ENCODE measurements at regions not wholly inside any gene's neighbourhood (a gene's known extent, or its start where the extent isn't known, plus 50 kb on each side); places are given as distances from the start of the nearest gene placed in this dataset.

- Histone ChIP-seq H3K9ac (ENCODE audit: low read length in 5 of 5) (no peak overlapping the region), H3K27me3 (ENCODE audit: control insufficient read depth in 5 of 5, insufficient read depth in 4 of 5, low read length in 5 of 5) (no peaks in the 10 kb centered on the region), H3K4me3 (ENCODE audit: low read depth in 1 of 5, low read length in 5 of 5) (no peak overlapping the region), H3K27ac (ENCODE audit: low read depth, low read length) (no peak overlapping the region), H3K9me3 (ENCODE audit: control insufficient read depth in 5 of 5, low read length in 5 of 5) (no peaks in the 10 kb centered on the region), H3K36me3 (ENCODE audit: control insufficient read depth in 5 of 5, insufficient read depth in 5 of 5, low read length in 5 of 5) (no peaks in the 10 kb centered on the region), H3K4me1 (ENCODE audit: control insufficient read depth in 5 of 5, insufficient read depth in 5 of 5, low read length in 5 of 5) (no peaks in the 10 kb centered on the region)
Measured at GRCh38 chr3:159693226-159693625, 295.4 kb upstream of the IL12A start.

GRCh38 chr3:159711560-159712333 is 276.9 kb upstream of the IL12A start:
- H3K27me3 ChIP-seq (ENCODE audit: control insufficient read depth in 5 of 5, insufficient read depth in 4 of 5, low read length in 5 of 5), result no peaks in the 10 kb centered on the region
- no peak overlapping the region for H3K4me3 ChIP-seq (ENCODE audit: low read depth in 1 of 5, low read length in 5 of 5)
- no peaks in the 10 kb centered on the region for H3K36me3 ChIP-seq (ENCODE audit: control insufficient read depth in 5 of 5, insufficient read depth in 5 of 5, low read length in 5 of 5)
- H3K4me1 ChIP-seq (ENCODE audit: control insufficient read depth in 5 of 5, insufficient read depth in 5 of 5, low read length in 5 of 5), result peaks cover 0 to 7% (median 2%) of the 10 kb centered on the region in 5 donors
- no peak overlapping the region for H3K27ac ChIP-seq (ENCODE audit: low read depth, low read length)
- peaks cover 0 to 9% (median 0%) of the 10 kb centered on the region in 5 donors for H3K9me3 ChIP-seq (ENCODE audit: control insufficient read depth in 5 of 5, low read length in 5 of 5)
- H3K9ac ChIP-seq (ENCODE audit: low read length in 5 of 5), result no peak overlapping the region

GRCh38 chr3:159721324-159721723 is 267.3 kb upstream of the IL12A start:
- H3K27ac ChIP-seq (ENCODE audit: low read depth, low read length), result no peak overlapping the region
- no peaks in the 10 kb centered on the region for H3K27me3 ChIP-seq (ENCODE audit: control insufficient read depth in 5 of 5, insufficient read depth in 4 of 5, low read length in 5 of 5)
- H3K9me3 ChIP-seq (ENCODE audit: control insufficient read depth in 5 of 5, low read length in 5 of 5), result no peaks in the 10 kb centered on the region
- H3K9ac ChIP-seq (ENCODE audit: low read length in 5 of 5), result no peak overlapping the region
- no peaks in the 10 kb centered on the region for H3K36me3 ChIP-seq (ENCODE audit: control insufficient read depth in 5 of 5, insufficient read depth in 5 of 5, low read length in 5 of 5)
- no peak overlapping the region for H3K4me3 ChIP-seq (ENCODE audit: low read depth in 1 of 5, low read length in 5 of 5)
- H3K4me1 ChIP-seq (ENCODE audit: control insufficient read depth in 5 of 5, insufficient read depth in 5 of 5, low read length in 5 of 5), result no peaks in the 10 kb centered on the region

- no peaks in the 10 kb centered on the region for H3K27me3 ChIP-seq (ENCODE audit: control insufficient read depth in 5 of 5, insufficient read depth in 4 of 5, low read length in 5 of 5)
- no peaks in the 10 kb centered on the region for H3K9me3 ChIP-seq (ENCODE audit: control insufficient read depth in 5 of 5, low read length in 5 of 5)
- H3K36me3 ChIP-seq (ENCODE audit: control insufficient read depth in 5 of 5, insufficient read depth in 5 of 5, low read length in 5 of 5), result no peaks in the 10 kb centered on the region
- H3K9ac ChIP-seq (ENCODE audit: low read length in 5 of 5), result no peak overlapping the region
- no peak overlapping the region for H3K4me3 ChIP-seq (ENCODE audit: low read depth in 1 of 5, low read length in 5 of 5)
- H3K27ac ChIP-seq (ENCODE audit: low read depth, low read length), result no peak overlapping the region
- no peaks in the 10 kb centered on the region for H3K4me1 ChIP-seq (ENCODE audit: control insufficient read depth in 5 of 5, insufficient read depth in 5 of 5, low read length in 5 of 5)
Measured at GRCh38 chr3:159723295-159723694, 265.3 kb upstream of the IL12A start.

- Histone ChIP-seq H3K27me3 (ENCODE audit: control insufficient read depth in 5 of 5, insufficient read depth in 4 of 5, low read length in 5 of 5) (no peaks in the 10 kb centered on the region), H3K27ac (ENCODE audit: low read depth, low read length) (no peak overlapping the region), H3K9ac (ENCODE audit: low read length in 5 of 5) (no peak overlapping the region), H3K36me3 (ENCODE audit: control insufficient read depth in 5 of 5, insufficient read depth in 5 of 5, low read length in 5 of 5) (no peaks in the 10 kb centered on the region), H3K9me3 (ENCODE audit: control insufficient read depth in 5 of 5, low read length in 5 of 5) (no peaks in the 10 kb centered on the region), H3K4me3 (ENCODE audit: low read depth in 1 of 5, low read length in 5 of 5) (no peak overlapping the region), H3K4me1 (ENCODE audit: control insufficient read depth in 5 of 5, insufficient read depth in 5 of 5, low read length in 5 of 5) (no peaks in the 10 kb centered on the region)
Measured at GRCh38 chr3:159724627-159725026, 264.0 kb upstream of the IL12A start.

- H3K9me3 ChIP-seq (ENCODE audit: control insufficient read depth in 5 of 5, low read length in 5 of 5), result no peaks in the 10 kb centered on the region
Measured at GRCh38 chr3:159726231-159726964, 262.2 kb upstream of the IL12A start.

GRCh38 chr3:159727506-159727905 is 261.1 kb upstream of the IL12A start:
- Histone ChIP-seq H3K9me3 (ENCODE audit: control insufficient read depth in 5 of 5, low read length in 5 of 5) (no peaks in the 10 kb centered on the region), H3K4me1 (ENCODE audit: control insufficient read depth in 5 of 5, insufficient read depth in 5 of 5, low read length in 5 of 5) (peaks cover 0 to 6% (median under 1%) of the 10 kb centered on the region in 5 donors), H3K27ac (ENCODE audit: low read depth, low read length) (no peak overlapping the region)

More at GRCh38 chr3:159726231-159726964, 262.2 kb upstream of the IL12A start:
- Histone ChIP-seq H3K4me3 (ENCODE audit: low read depth in 1 of 5, low read length in 5 of 5) (no peak overlapping the region), H3K27ac (ENCODE audit: low read depth, low read length) (no peak overlapping the region), H3K4me1 (ENCODE audit: control insufficient read depth in 5 of 5, insufficient read depth in 5 of 5, low read length in 5 of 5) (no peaks in the 10 kb centered on the region), H3K9ac (ENCODE audit: low read length in 5 of 5) (no peak overlapping the region), H3K36me3 (ENCODE audit: control insufficient read depth in 5 of 5, insufficient read depth in 5 of 5, low read length in 5 of 5) (no peaks in the 10 kb centered on the region), H3K27me3 (ENCODE audit: control insufficient read depth in 5 of 5, insufficient read depth in 4 of 5, low read length in 5 of 5) (no peaks in the 10 kb centered on the region)

GRCh38 chr3:159731254-159731653 is 257.4 kb upstream of the IL12A start:
- no peak overlapping the region for H3K9ac ChIP-seq (ENCODE audit: low read length in 5 of 5)
- H3K4me3 ChIP-seq (ENCODE audit: low read depth in 1 of 5, low read length in 5 of 5), result no peak overlapping the region
- peaks cover 0 to 3% (median 0%) of the 10 kb centered on the region in 5 donors for H3K27me3 ChIP-seq (ENCODE audit: control insufficient read depth in 5 of 5, insufficient read depth in 4 of 5, low read length in 5 of 5)
- peaks cover 0 to 13% (median 3%) of the 10 kb centered on the region in 5 donors for H3K4me1 ChIP-seq (ENCODE audit: control insufficient read depth in 5 of 5, insufficient read depth in 5 of 5, low read length in 5 of 5)
- H3K36me3 ChIP-seq (ENCODE audit: control insufficient read depth in 5 of 5, insufficient read depth in 5 of 5, low read length in 5 of 5), result no peaks in the 10 kb centered on the region
- no peaks in the 10 kb centered on the region for H3K9me3 ChIP-seq (ENCODE audit: control insufficient read depth in 5 of 5, low read length in 5 of 5)
- no peak overlapping the region for H3K27ac ChIP-seq (ENCODE audit: low read depth, low read length)

More at GRCh38 chr3:159727506-159727905, 261.1 kb upstream of the IL12A start:
- Histone ChIP-seq H3K4me3 (ENCODE audit: low read depth in 1 of 5, low read length in 5 of 5) (no peak overlapping the region), H3K36me3 (ENCODE audit: control insufficient read depth in 5 of 5, insufficient read depth in 5 of 5, low read length in 5 of 5) (no peaks in the 10 kb centered on the region), H3K27me3 (ENCODE audit: control insufficient read depth in 5 of 5, insufficient read depth in 4 of 5, low read length in 5 of 5) (no peaks in the 10 kb centered on the region), H3K9ac (ENCODE audit: low read length in 5 of 5) (no peak overlapping the region)

GRCh38 chr3:159732172-159733111 is 256.2 kb upstream of the IL12A start:
- Histone ChIP-seq H3K9me3 (ENCODE audit: control insufficient read depth in 5 of 5, low read length in 5 of 5) (no peaks in the 10 kb centered on the region), H3K36me3 (ENCODE audit: control insufficient read depth in 5 of 5, insufficient read depth in 5 of 5, low read length in 5 of 5) (no peaks in the 10 kb centered on the region), H3K4me1 (ENCODE audit: control insufficient read depth in 5 of 5, insufficient read depth in 5 of 5, low read length in 5 of 5) (peaks cover 0 to 13% (median 3%) of the 10 kb centered on the region in 5 donors), H3K27ac (ENCODE audit: low read depth, low read length) (no peak overlapping the region), H3K9ac (ENCODE audit: low read length in 5 of 5) (no peak overlapping the region), H3K27me3 (ENCODE audit: control insufficient read depth in 5 of 5, insufficient read depth in 4 of 5, low read length in 5 of 5) (peaks cover 0 to 3% (median 0%) of the 10 kb centered on the region in 5 donors), H3K4me3 (ENCODE audit: low read depth in 1 of 5, low read length in 5 of 5) (peak overlapping the region in 3 of 5 donors; percentile 43 to 51 (median 46))
